ENCODE measurements at regions not wholly inside any gene's neighbourhood (a gene's known extent, or its start where the extent isn't known, plus 50 kb on each side); places are given as distances from the start of the nearest gene placed in this dataset.

- TF ChIP-seq CTCF (IDR thresholded peaks at IDR 0.05), result no peak
- TF ChIP-seq POLR2A (IDR thresholded peaks at IDR 0.05), result no peak
- peak in 1 of 3 donors; percentile 22 for TF ChIP-seq POLR2AphosphoS5 (IDR thresholded peaks at IDR 0.05)
Measured at GRCh38 chr11:121770939-121771595, 318.3 kb upstream of the SORL1-AS1 start.

Measured in transverse colon (tissue), 4 donors.